ENCODE measurements at regions not wholly inside any gene's neighbourhood (a gene's known extent, or its start where the extent isn't known, plus 50 kb on each side); places are given as distances from the start of the nearest gene placed in this dataset.

DNA sequence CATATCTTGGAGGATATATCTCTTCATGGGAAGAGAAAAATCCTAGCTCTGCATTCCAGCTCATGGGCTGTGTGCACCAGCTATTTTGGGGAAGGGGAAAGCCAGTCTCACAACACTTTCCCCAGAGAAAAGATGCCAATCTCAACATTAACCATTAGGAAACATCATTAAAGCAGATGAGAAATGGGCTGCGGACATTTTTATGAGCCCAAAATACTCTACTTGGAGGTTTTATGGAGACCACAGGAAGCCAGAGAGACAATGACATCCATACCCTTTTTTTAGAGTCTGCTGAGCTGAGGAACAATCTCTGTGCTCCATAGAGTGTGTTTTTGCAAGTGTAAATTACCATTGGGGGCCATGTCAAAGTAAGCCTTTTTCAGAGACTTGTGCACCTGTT, 213.7 kb downstream of the TRIB2 start:
- CTCF ChIA-PET, result interaction anchor here (0.6 to 3.0 kb wide), 12 partner anchors 10 to 1238 kb away, joined by 3 to 21 read pairs (median 4); no protein-coding TSS in a partner anchor
- FAIRE-seq (no peak), ATAC-seq (no peak), DNase-seq (ENCODE audit: low read depth in 1 of 2, low spot score in 1 of 2) (no peak)
- Histone ChIP-seq H3K4me2 (no peak overlapping the region), H3K27ac (no peak overlapping the region), H3K4me3 (no peak overlapping the region), H3K9me3 (no peaks in the 10 kb centered on the region), H3K4me1 (no peaks in the 10 kb centered on the region)
- POLR2A ChIA-PET, result no interaction called here
- TF ChIP-seq RNF2 (IDR thresholded peaks at IDR 0.05; ENCODE audit: borderline replicate concordance, low read depth) (no peak), MAZ (IDR thresholded peaks at IDR 0.05; ENCODE audit: borderline replicate concordance, low read depth, low read length) (no peak), CEBPB (IDR thresholded peaks at IDR 0.05) (no peak), KDM1A (IDR thresholded peaks at IDR 0.05; ENCODE audit: low read depth) (no peak), POLR2A (IDR thresholded peaks at IDR 0.05; ENCODE audit: low read length) (no peak), ZSCAN20 (CRISPR knock-in tag; IDR thresholded peaks at IDR 0.05) (no peak), SREBF2 (IDR thresholded peaks at IDR 0.05) (no peak), RARB (CRISPR knock-in tag; IDR thresholded peaks at IDR 0.05) (no peak), HDAC2 (IDR thresholded peaks at IDR 0.05) (no peak), HOXA7 (CRISPR knock-in tag; IDR thresholded peaks at IDR 0.05) (no peak), ATOH8 (CRISPR knock-in tag; IDR thresholded peaks at IDR 0.05; ENCODE audit: low read depth) (no peak), FOSL2 (IDR thresholded peaks at IDR 0.05) (no peak), FOSL2 (CRISPR knock-in tag; IDR thresholded peaks at IDR 0.05) (no peak), USF2 (IDR thresholded peaks at IDR 0.05) (no peak), CTCF (IDR thresholded peaks at IDR 0.05) (no peak), ESRRA (IDR thresholded peaks at IDR 0.05; ENCODE audit: borderline replicate concordance, low read length) (no peak), ZNF302 (CRISPR knock-in tag; IDR thresholded peaks at IDR 0.05) (no peak), JUNB (IDR thresholded peaks at IDR 0.05) (no peak), HOXB5 (CRISPR knock-in tag; IDR thresholded peaks at IDR 0.05) (no peak), CHD2 (IDR thresholded peaks at IDR 0.05; ENCODE audit: low read length, partially characterized antibody) (no peak)
- TF ChIP-seq, protein P1, sequence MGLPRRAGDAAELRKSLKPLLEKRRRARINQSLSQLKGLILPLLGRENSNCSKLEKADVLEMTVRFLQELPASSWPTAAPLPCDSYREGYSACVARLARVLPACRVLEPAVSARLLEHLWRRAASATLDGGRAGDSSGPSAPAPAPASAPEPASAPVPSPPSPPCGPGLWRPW (IDR thresholded peaks at IDR 0.05), result no peak
- WGBS (ENCODE audit: missing lambda C conversion rate), result 0% methylated on average over 1 of the region's 1 CpG

GRCh38 chr2:12931186-12931844, 214.6 kb downstream of the TRIB2 start:
- WGBS (ENCODE audit: missing lambda C conversion rate), result 3% methylated on average over 4 of the region's 4 CpGs
- no peaks in the 10 kb centered on the region for H3K9me3 ChIP-seq
- ChIA-PET CTCF (interaction anchor here (0.6 to 3.0 kb wide), 18 partner anchors 9 to 1107 kb away, joined by 3 to 21 read pairs (median 3); no protein-coding TSS in a partner anchor), POLR2A (no interaction called here)
- ATAC-seq, result peak; percentile 47 to 83; a peak in 3 of 6 replicates
- peak; percentile 4 to 19 for DNase-seq (ENCODE audit: low read depth in 1 of 2, low spot score in 1 of 2)
- FAIRE-seq, result no peak
- no peaks in the 10 kb centered on the region for H3K4me1 ChIP-seq
- H3K27ac ChIP-seq, result no peak overlapping the region
- no peak overlapping the region for H3K4me2 ChIP-seq
- H3K4me3 ChIP-seq, result no peak overlapping the region
- TF ChIP-seq CTCF (IDR thresholded peaks at IDR 0.05), result peak; percentile 43
- no peak for TF ChIP-seq ELK1 (IDR thresholded peaks at IDR 0.05; ENCODE audit: low read depth, low read length)
- no peak for TF ChIP-seq JUNB (IDR thresholded peaks at IDR 0.05)
- TF ChIP-seq SMC3 (IDR thresholded peaks at IDR 0.05), result peak; percentile 45
- TF ChIP-seq USF2 (IDR thresholded peaks at IDR 0.05), result no peak
- no peak for TF ChIP-seq HOXB13 (CRISPR knock-in tag; IDR thresholded peaks at IDR 0.05; ENCODE audit: low read depth)
- TF ChIP-seq RAD21 (conservative IDR thresholded peaks at IDR 0.05 in 1 of 2, IDR thresholded peaks at IDR 0.05 in 1 of 2), result peak; percentile 46 to 51

Data from A549 (cell line).